ENCODE measurements at regions not wholly inside any gene's neighbourhood (a gene's known extent, or its start where the extent isn't known, plus 50 kb on each side); places are given as distances from the start of the nearest gene placed in this dataset.

DNA sequence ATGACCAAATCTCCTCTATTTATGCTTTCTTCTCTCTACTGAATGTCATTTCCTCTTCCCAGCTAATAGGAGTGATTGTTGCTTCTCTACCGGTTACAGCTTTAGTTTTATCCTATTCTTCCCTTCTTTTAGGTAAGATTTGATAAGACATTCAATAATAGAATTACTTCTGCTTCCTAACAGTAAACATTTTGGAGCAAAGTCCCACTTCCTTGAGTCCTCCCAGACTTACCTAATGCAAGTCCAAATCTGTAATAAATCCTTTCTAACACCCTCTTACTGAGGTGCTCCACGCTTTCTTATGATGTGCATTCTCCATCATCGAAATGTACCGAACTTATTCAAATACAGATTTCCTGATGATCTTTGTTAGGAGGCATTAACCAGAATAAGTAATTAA lies 79.2 kb upstream of the GPM6A start:
- TF ChIP-seq EZH2 (IDR thresholded peaks at IDR 0.05; ENCODE audit: insufficient read depth, poor library complexity, severe bottlenecking) = no peak
- TF ChIP-seq EZH2phosphoT487 (IDR thresholded peaks at IDR 0.05; ENCODE audit: insufficient read depth, low read depth) = no peak

All from GM23248 (cell line).